ENCODE measurements at regions not wholly inside any gene's neighbourhood (a gene's known extent, or its start where the extent isn't known, plus 50 kb on each side); places are given as distances from the start of the nearest gene placed in this dataset.

- ATAC-seq (replicated peaks in 6 of 8): no peak
- WGBS, 10 experiments: 0 to 100% (median 81%) methylated on average over 3 of the region's 3 CpGs; no CpG with 5 or more reads in 1 of the 10 experiments
- Histone ChIP-seq H3K4me1 (replicated peaks in 1 of 2) (no peaks in the 10 kb centered on the region), H3K27ac (no peak overlapping the region), H3K4me3 (no peak overlapping the region)
- in situ Hi-C loops (cut with MboI; ENCODE audit: low pct_unique_long_range_greater_than_20kb in 2 of 9, low sequenced_read_pairs in 9 of 9, unreplicated experiment in 9 of 9): no loop called here
Observed at GRCh38 chr4:59838236-59838635, 1361.9 kb upstream of the ADGRL3 start.

DNA sequence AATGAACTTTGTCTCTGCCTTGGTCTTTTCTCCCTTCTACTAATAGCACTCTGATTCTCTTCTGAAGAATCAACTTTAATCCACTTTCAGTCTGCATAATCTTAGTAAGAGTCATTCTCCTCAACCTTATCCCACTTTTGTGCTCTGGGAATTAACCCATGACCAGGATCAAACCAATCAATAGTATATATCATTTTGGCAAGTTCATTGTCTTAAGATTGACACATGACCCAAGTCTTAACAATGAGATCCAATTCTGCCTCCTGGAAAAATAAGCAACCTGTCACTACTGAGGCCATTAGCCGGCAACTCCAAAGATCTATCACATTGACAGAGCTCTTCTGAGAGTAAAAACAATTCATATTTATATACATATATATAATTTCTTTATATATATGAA, 1358.4 kb upstream of the ADGRL3 start:
- no peak overlapping the region for H3K27ac ChIP-seq
- in situ Hi-C loops (cut with MboI; ENCODE audit: low pct_unique_long_range_greater_than_20kb in 2 of 9, low sequenced_read_pairs in 9 of 9, unreplicated experiment in 9 of 9): no loop called here
- no peak overlapping the region for H3K4me3 ChIP-seq
- no peak for ATAC-seq (replicated peaks in 6 of 8)
- WGBS, 10 experiments: 33 to 88% (median 71%) methylated on average over 1 of the region's 1 CpG; no CpG with 5 or more reads in 5 of the 10 experiments
- no peaks in the 10 kb centered on the region for H3K4me1 ChIP-seq (replicated peaks in 1 of 2)

- Histone ChIP-seq H3K4me1 (replicated peaks in 1 of 2) (no peaks in the 10 kb centered on the region), H3K4me3 (no peak overlapping the region), H3K27ac (no peak overlapping the region)
- 0 to 83% (median 29%) methylated on average over 1 to 2 of the region's 2 CpGs; no CpG with 5 or more reads in 4 of the 10 experiments for WGBS, 10 experiments
- no peak for ATAC-seq (replicated peaks in 6 of 8)
- in situ Hi-C loops (cut with MboI; ENCODE audit: low pct_unique_long_range_greater_than_20kb in 2 of 9, low sequenced_read_pairs in 9 of 9, unreplicated experiment in 9 of 9): no loop called here
Observed at GRCh38 chr4:59848457-59848856, 1351.7 kb upstream of the ADGRL3 start.

DNA sequence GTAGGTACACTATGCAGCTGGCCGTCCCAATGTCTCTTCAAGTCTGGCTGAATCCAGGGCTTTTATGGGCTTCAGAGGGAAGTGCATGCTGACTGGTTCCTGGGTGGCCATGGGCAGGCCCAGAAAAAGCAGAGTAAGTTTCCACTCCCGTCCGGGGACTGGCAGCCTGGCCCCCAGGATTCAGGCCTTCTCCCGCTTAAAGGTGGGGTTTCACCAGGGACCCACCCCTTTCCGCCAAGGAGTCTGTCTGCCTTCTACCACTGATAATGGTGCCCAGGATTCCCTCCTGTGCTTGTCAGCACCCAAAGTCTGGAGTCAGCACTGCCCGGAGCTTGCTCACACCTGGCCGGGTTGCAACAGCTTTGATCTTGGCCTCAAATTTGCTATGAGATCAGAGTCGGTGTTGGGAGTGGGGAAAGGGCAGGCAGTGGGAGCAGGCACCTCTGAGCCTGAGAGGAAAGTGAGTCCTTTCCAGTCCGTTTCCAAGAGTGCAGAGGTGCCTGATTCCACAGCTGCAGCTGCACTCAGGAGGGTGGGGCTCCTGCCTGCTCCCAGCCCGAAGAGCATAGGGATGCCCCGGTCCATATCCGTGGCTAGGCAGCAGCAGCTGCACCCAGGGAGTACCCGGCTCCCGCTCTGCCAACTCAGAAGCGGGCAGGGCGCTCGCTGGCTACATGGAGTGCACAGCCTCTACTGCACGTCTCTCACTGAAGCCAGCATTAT, 1344.3 kb upstream of the ADGRL3 start:
- ATAC-seq (replicated peaks in 6 of 8): no peak
- Histone ChIP-seq H3K4me3 (no peak overlapping the region), H3K4me1 (replicated peaks in 1 of 2) (no peaks in the 10 kb centered on the region), H3K27ac (no peak overlapping the region)
- 0 to 100% (median 83%) methylated on average over 1 to 12 of the region's 18 CpGs; no CpG with 5 or more reads in 2 of the 10 experiments for WGBS, 10 experiments
- in situ Hi-C loops (cut with MboI; ENCODE audit: low pct_unique_long_range_greater_than_20kb in 2 of 9, low sequenced_read_pairs in 9 of 9, unreplicated experiment in 9 of 9): no loop called here

- no peak for ATAC-seq (replicated peaks in 6 of 8)
- Histone ChIP-seq H3K4me1 (replicated peaks in 1 of 2) (peaks cover 0 to 3% of the 10 kb centered on the region in 2 donors), H3K4me3 (no peak overlapping the region), H3K27ac (no peak overlapping the region)
- in situ Hi-C loops (cut with MboI; ENCODE audit: low pct_unique_long_range_greater_than_20kb in 2 of 9, low sequenced_read_pairs in 9 of 9, unreplicated experiment in 9 of 9): no loop called here
- 14 to 81% (median 55%) methylated on average over 1 to 3 of the region's 3 CpGs for WGBS, 10 experiments
Observed at GRCh38 chr4:59869056-59869455, 1331.1 kb upstream of the ADGRL3 start.

DNA sequence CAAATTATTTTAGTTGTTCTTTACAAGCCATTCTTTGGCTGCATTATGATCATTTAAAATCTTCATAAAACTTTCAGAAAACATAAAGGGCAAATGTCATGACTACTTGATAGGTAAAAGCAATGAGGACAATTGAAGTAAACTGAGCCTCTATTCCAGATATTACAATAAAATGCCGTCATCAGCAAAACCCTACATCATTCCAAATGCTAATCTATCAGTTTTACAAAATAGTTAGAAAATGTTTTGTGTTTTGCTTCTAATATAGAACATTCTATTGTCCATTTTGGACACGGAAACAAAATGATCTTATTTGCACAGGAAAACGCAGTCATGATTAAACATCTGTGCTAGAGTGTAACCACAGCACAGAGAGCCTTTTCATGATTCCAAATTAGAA, 1330.6 kb upstream of the ADGRL3 start:
- Histone ChIP-seq H3K4me3 (no peak overlapping the region), H3K4me1 (replicated peaks in 1 of 2) (peaks cover 0 to 3% of the 10 kb centered on the region in 2 donors), H3K27ac (no peak overlapping the region)
- in situ Hi-C loops (cut with MboI; ENCODE audit: low pct_unique_long_range_greater_than_20kb in 2 of 9, low sequenced_read_pairs in 9 of 9, unreplicated experiment in 9 of 9): no loop called here
- WGBS, 10 experiments: 0 to 100% (median 81%) methylated on average over 1 to 3 of the region's 3 CpGs
- no peak for ATAC-seq (replicated peaks in 6 of 8)

DNA sequence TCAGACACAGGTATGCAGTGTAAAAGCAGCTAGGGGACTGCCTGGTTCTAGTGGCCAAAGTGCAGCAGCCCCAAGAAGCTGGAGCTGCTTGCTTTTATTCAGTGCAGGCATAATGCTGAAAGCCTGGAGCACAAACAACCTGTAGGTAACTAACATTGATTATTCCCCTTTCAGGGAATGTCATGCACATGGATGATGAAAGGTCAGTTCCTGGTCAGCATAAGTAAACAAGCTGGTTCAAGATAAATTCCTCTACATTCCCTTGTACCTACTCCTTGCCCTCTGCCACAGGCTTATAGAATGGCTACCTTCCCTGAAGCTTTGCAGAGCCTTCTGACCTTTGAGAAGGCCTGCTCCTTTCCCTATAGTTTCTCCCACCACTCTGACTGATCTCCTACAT, 1318.5 kb upstream of the ADGRL3 start:
- in situ Hi-C loops (cut with MboI; ENCODE audit: low pct_unique_long_range_greater_than_20kb in 2 of 9, low sequenced_read_pairs in 9 of 9, unreplicated experiment in 9 of 9): no loop called here
- no peaks in the 10 kb centered on the region for H3K4me1 ChIP-seq (replicated peaks in 1 of 2)
- no peak overlapping the region for H3K4me3 ChIP-seq
- no peak for ATAC-seq (replicated peaks in 6 of 8)
- no peak overlapping the region for H3K27ac ChIP-seq

GRCh38 chr4:59904331-59904730, 1295.8 kb upstream of the ADGRL3 start:
- in situ Hi-C loops (cut with MboI; ENCODE audit: low pct_unique_long_range_greater_than_20kb in 2 of 9, low sequenced_read_pairs in 9 of 9, unreplicated experiment in 9 of 9): no loop called here
- 14 to 100% (median 46%) methylated on average over 1 to 3 of the region's 3 CpGs; no CpG with 5 or more reads in 2 of the 10 experiments for WGBS, 10 experiments
- no peak overlapping the region for H3K4me3 ChIP-seq
- no peaks in the 10 kb centered on the region for H3K4me1 ChIP-seq (replicated peaks in 1 of 2)
- H3K27ac ChIP-seq: no peak overlapping the region
- no peak for ATAC-seq (replicated peaks in 6 of 8)

DNA sequence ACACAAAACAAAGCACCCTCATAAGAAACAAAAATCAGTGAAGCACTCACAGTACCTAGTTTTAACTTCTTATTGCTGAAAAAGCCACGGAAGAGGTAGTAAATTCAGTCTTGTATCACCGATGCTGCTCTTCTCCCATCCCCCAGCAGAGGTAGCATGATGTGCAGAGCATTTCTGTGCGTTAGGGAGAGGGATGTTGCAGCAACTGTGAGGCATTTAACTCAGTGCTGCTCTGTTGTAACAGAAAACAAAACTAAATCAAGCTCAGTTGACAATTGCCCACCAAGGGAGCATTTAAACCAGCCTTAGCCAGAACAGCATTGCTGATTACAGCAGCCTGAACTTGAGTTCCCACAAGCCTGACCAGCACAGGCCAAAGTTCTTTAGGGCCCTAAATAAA, 1279.7 kb upstream of the ADGRL3 start:
- WGBS, 10 experiments: 0 to 54% (median 25%) methylated on average over 1 to 3 of the region's 3 CpGs; no CpG with 5 or more reads in 5 of the 10 experiments
- peak overlapping the region in 1 of 2 donors; percentile 18 for H3K27ac ChIP-seq
- in situ Hi-C loops (cut with MboI; ENCODE audit: low pct_unique_long_range_greater_than_20kb in 2 of 9, low sequenced_read_pairs in 9 of 9, unreplicated experiment in 9 of 9): no loop called here
- peak in 5 of 8 experiments; percentile 90 to 99 (median 91) for ATAC-seq (replicated peaks in 6 of 8)
- peaks cover 0 to 3% of the 10 kb centered on the region in 2 donors for H3K4me1 ChIP-seq (replicated peaks in 1 of 2)
- H3K4me3 ChIP-seq: no peak overlapping the region

DNA sequence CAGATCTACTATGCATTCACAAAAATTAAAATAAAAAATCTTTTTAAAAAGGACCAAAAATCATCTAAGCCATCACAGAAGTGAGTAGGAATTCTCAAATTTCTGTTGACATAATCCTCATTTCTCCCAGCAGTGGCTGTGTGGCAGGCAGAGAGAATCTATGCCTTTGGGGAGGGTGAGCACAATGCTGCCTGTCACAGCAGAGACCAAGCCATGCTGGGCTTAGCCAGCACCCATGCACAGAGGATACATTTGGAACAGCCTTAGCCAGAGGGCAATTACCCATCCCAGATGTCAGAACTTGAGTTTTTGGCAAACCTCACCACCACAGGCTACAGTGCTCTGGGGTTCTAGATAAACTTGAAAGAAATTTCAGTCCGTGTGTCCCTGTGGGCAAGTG, 1274.8 kb upstream of the ADGRL3 start:
- in situ Hi-C loops (cut with MboI; ENCODE audit: low pct_unique_long_range_greater_than_20kb in 2 of 9, low sequenced_read_pairs in 9 of 9, unreplicated experiment in 9 of 9): no loop called here
- WGBS, 10 experiments: 0 to 80% (median 0%) methylated on average over 1 of the region's 1 CpG; no CpG with 5 or more reads in 7 of the 10 experiments
- no peak for ATAC-seq (replicated peaks in 6 of 8)
- Histone ChIP-seq H3K4me1 (replicated peaks in 1 of 2) (peaks cover 0 to 3% of the 10 kb centered on the region in 2 donors), H3K4me3 (no peak overlapping the region), H3K27ac (no peak overlapping the region)

DNA sequence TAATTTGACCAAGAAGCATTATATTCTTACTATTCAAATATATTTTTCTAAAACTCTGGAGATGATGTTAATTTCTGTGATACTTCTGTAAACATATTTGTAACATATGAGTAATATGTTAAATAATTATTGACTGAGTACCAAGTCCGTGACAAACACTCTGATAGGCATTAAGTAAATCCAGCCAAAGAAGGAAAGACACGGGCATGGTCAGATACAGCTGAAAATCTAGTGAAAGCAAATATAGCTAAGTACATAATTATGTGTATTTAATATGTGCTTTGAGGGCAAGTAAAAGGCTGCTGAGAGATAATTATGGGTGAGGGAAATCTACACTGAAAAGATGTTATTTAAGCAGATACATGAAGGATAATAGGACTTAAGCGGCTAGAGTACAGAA, 1263.6 kb upstream of the ADGRL3 start:
- in situ Hi-C loops (cut with MboI; ENCODE audit: low pct_unique_long_range_greater_than_20kb in 2 of 9, low sequenced_read_pairs in 9 of 9, unreplicated experiment in 9 of 9): no loop called here
- ATAC-seq (replicated peaks in 6 of 8): no peak
- 11 to 100% (median 90%) methylated on average over 1 to 3 of the region's 3 CpGs for WGBS, 10 experiments

DNA sequence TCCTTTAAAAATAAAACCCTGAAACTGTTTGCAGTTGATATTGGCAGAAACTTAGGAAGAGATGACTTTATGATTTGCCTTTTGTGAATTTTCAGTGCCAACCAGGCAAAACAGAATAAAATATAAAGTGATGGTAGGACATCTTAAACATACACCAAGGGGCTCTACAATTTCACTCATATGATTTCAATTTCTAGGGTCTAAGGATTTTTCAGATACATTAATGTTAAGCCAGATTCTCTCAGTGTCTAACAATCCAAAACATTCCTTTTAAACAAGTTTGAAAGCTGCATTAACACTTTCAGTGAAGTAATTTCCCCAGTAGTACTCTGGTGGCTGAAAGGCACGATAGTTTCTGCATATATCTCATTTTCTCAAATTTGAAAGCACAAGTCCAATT, 1262.0 kb upstream of the ADGRL3 start:
- no peak overlapping the region for H3K27ac ChIP-seq
- 0 to 91% (median 38%) methylated on average over 1 of the region's 1 CpG; no CpG with 5 or more reads in 1 of the 10 experiments for WGBS, 10 experiments
- H3K4me3 ChIP-seq: no peak overlapping the region
- no peaks in the 10 kb centered on the region for H3K4me1 ChIP-seq (replicated peaks in 1 of 2)
- ATAC-seq (replicated peaks in 6 of 8): no peak
- in situ Hi-C loops (cut with MboI; ENCODE audit: low pct_unique_long_range_greater_than_20kb in 2 of 9, low sequenced_read_pairs in 9 of 9, unreplicated experiment in 9 of 9): no loop called here

More for the DNA sequence above, 1263.6 kb upstream of the ADGRL3 start:
- H3K27ac ChIP-seq: no peak overlapping the region
- no peak overlapping the region for H3K4me3 ChIP-seq
- no peaks in the 10 kb centered on the region for H3K4me1 ChIP-seq (replicated peaks in 1 of 2)

DNA sequence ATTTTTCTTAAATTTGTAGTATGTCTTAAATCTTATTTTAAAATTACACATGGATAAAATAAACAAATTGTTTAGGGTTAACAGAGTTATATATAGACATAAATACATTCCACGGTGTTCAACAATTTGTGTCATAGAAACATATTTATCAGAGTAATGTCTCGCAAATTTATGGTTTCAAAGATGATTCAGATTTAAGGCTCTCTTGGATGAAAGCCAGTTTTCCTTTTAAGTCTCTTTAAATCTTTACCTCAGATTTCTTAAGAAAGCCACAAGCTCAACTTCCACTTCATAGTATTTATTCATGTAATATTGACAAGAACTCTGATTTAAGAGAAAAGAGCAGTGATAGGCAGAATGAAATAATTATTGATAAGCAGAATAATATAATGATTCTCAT, 1254.8 kb upstream of the ADGRL3 start:
- 9 to 100% (median 88%) methylated on average over 1 to 2 of the region's 2 CpGs; no CpG with 5 or more reads in 1 of the 10 experiments for WGBS, 10 experiments
- ATAC-seq (replicated peaks in 6 of 8): no peak
- in situ Hi-C loops (cut with MboI; ENCODE audit: low pct_unique_long_range_greater_than_20kb in 2 of 9, low sequenced_read_pairs in 9 of 9, unreplicated experiment in 9 of 9): no loop called here

GRCh38 chr4:59945716-59946115, 1254.4 kb upstream of the ADGRL3 start:
- no peak for ATAC-seq (replicated peaks in 6 of 8)
- in situ Hi-C loops (cut with MboI; ENCODE audit: low pct_unique_long_range_greater_than_20kb in 2 of 9, low sequenced_read_pairs in 9 of 9, unreplicated experiment in 9 of 9): no loop called here
- no peaks in the 10 kb centered on the region for H3K4me1 ChIP-seq (replicated peaks in 1 of 2)
- no peak overlapping the region for H3K27ac ChIP-seq
- 0 to 67% (median 30%) methylated on average over 1 of the region's 1 CpG for WGBS, 10 experiments
- H3K4me3 ChIP-seq: no peak overlapping the region

More for the DNA sequence above, 1254.8 kb upstream of the ADGRL3 start:
- H3K4me1 ChIP-seq (replicated peaks in 1 of 2): no peaks in the 10 kb centered on the region
- no peak overlapping the region for H3K27ac ChIP-seq
- H3K4me3 ChIP-seq: no peak overlapping the region
